SIG-M5 treated with dmso at 0.1 percent for 504 hours (cell line): ENCODE measurements at regions not wholly inside any gene's neighbourhood (a gene's known extent, or its start where the extent isn't known, plus 50 kb on each side); places are given as distances from the start of the nearest gene placed in this dataset.

Experiments
- DNase-seq: peaks from one replicate; lab custom pipeline; 2025; ENCODE audit not compliant: unreplicated experiment; lab: John Stamatoyannopoulos, UW

DNA sequence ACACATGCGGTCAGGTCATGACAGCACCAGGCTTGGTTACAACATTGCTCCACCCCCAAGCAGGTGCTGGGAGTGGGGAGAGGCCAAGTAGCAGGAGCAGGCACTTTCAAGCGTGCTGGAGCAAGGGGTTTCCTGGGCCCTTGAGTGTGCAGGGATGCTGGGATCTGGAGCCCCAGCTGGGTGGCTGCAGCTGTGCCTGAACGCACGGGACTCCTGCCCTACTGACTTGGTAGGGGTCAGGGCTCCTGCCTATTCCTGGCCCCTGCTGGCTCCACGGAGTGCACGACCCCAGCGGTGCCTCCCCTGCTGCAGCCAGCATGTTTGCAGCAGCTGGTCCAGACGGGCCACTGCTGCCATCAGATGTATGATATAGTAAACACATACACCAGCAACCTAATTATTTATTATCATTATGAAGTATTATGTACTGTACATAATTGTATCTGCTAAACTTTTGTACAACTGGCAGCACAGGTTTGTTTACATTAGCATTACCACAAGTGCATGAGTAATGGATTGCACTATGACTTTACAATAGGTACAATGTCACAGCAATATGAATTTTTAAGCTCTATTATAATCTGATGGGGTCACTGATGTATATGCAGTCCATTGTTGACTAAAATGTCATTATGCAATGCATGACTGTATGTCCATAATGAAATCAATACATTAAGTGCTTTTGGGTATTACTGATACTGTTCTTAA, 620.6 kb downstream of the RAPGEF2 start:
- no peak for DNase-seq

GRCh38 chr4:159725571-159725970, 622.7 kb downstream of the RAPGEF2 start:
- no peak for DNase-seq

DNA sequence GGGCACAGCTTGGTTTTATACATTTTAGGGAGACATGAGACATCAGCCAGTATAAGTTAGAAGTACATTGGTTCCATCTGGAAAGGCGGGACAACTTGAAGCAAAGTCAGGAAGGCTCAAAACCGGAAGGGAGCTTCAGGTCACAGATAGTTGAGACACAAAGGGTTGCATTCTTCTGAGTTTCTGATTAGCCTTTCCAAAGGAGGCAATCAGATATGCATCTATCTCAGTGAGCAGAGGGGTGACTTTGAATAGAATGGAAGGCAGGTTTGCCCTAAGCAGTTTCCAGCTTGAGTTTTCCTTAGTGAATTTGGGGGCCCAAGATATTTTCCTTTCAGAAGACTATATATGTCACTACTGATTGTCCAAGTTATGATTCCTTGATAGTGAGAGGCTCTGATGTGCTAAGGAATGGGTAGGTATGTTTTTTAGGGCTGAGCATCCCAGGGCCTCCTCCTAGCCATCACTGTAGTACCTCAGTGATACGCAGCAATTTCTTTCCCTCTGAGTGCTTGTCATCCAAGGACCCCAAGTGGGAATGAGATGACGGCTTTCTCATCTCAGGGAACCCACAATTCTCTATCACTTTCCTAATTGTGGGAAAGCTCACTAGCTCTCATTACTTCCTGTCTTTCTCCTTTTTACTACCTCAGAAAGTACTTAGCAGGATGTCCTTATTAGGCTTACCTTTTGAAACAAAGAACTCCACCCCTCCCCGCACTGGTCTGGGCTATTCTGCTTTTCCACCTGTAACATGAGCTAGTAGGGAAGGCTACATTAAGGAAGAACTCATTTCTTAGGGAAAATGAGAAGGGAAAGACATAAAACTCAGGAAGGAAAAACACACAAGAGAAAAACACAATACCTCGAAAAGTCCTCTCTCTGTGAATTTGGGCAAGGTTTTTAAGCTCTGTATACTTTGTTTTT, 632.7 kb downstream of the RAPGEF2 start:
- no peak for DNase-seq

GRCh38 chr4:159736411-159736810, 633.5 kb downstream of the RAPGEF2 start:
- DNase-seq, result no peak

GRCh38 chr4:159743971-159744370, 641.1 kb downstream of the RAPGEF2 start:
- no peak for DNase-seq

DNA sequence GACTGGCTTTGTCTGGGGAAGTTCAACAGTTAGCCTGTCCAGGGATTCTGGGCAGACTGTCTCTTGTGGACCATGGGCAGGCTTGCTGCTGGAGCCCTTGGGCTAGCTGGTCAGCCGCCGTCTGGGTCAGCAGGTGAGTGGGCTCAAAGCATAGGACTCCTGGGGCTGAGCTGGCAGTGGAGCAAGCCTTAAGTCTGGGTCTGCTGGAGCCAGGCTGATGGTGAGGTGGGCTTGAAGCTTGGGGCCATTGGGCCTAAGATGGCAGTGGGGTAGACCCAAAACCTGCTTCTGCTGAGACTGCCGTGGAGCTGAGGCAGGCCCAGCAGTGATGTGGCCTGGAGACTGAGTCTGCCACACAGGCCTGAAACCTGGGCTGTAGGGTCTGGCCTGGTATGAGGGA, 645.1 kb downstream of the RAPGEF2 start:
- DNase-seq, result no peak

- DNase-seq, result no peak
Measured at GRCh38 chr4:159748834-159749444, 646.1 kb downstream of the RAPGEF2 start.

- DNase-seq, result no peak
Measured at GRCh38 chr4:159757499-159757898, 654.6 kb downstream of the RAPGEF2 start.

GRCh38 chr4:159758061-159758460, 655.2 kb downstream of the RAPGEF2 start:
- DNase-seq, result no peak

- DNase-seq, result no peak
Measured at GRCh38 chr4:159762672-159763071, 659.8 kb downstream of the RAPGEF2 start.

- peak; percentile 53 for DNase-seq
Measured at GRCh38 chr4:159764343-159764952, 661.6 kb downstream of the RAPGEF2 start.

- no peak for DNase-seq
Measured at GRCh38 chr4:159765382-159765781, 662.5 kb downstream of the RAPGEF2 start.

GRCh38 chr4:159766241-159766640, 663.4 kb downstream of the RAPGEF2 start:
- DNase-seq, result no peak

GRCh38 chr4:159767406-159767805, 664.5 kb downstream of the RAPGEF2 start:
- DNase-seq, result no peak

DNA sequence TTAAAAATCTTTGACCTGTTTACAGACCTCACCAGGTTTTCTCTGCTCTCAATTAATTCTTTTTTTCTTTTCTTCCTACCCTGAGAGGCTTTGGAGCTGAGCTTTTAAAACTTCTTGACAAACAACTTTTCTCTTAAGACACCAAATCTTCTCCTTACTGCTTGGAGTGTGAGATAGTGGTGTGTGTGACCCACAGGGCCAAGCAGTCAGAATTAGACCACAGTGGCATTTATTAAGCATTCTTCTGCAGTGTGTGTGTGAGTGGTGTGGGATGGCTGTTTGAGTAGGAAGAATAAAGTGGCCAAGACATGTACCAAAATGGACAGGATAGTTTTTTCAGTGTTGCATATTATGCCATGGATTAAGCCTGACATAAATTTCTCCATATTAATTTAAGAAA, 665.1 kb downstream of the RAPGEF2 start:
- no peak for DNase-seq

DNA sequence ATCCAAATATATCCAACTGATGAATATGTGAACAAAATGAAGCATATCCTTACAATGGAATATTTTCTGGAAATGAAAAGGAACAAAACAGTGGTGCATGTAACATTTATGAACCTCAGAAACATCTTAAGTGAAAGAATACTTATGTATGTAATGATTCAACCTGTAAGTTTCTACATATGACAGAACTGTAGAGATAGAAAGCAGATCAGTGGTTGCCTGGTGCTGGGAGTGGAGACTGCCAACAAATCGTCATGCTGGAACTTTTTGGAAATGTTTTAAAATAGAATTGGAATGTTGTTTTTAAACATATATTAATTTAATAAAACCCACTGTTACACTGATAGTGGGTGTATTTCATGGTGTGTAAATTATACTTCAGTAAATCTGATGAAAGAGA, 667.5 kb downstream of the RAPGEF2 start:
- DNase-seq, result no peak

DNA sequence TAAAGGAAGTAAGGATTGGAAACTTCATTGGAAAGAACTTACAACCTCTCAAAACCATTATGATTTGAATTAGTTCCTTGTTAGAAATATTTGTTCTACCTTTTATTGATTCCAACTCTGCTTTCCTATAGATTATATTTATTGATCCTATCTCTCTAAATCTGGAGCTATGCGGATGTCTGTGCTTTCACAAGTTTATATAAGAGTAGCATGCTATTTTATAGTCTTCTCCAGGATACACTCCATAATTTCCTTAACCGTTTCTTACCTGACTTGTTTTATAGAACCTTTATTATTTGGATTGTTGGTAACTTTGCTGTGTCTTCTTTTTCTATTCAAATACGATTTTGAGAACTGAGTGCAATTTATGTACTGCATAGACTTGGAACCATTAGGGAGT, 668.1 kb downstream of the RAPGEF2 start:
- no peak for DNase-seq

DNA sequence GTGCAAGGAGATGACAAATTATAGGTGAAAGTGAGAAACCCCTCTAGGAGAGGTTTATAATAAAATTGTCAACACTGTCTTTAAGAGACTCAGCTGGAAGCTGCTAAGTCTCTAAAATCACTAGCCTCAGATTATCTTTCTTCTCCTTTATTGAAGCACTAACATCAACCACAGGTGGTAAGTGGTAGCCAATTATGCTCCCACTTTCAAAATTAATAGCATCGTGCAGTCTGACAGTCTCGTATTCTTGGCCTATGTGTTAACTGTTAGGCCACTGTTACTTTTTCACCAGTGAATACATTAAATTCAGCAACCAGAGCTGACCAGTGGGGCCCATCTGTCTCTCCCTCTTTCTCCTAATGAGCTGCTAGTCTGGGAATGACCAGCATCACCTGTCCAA, 674.1 kb downstream of the RAPGEF2 start:
- DNase-seq, result no peak

GRCh38 chr4:159777689-159778088, 674.8 kb downstream of the RAPGEF2 start:
- no peak for DNase-seq

DNA sequence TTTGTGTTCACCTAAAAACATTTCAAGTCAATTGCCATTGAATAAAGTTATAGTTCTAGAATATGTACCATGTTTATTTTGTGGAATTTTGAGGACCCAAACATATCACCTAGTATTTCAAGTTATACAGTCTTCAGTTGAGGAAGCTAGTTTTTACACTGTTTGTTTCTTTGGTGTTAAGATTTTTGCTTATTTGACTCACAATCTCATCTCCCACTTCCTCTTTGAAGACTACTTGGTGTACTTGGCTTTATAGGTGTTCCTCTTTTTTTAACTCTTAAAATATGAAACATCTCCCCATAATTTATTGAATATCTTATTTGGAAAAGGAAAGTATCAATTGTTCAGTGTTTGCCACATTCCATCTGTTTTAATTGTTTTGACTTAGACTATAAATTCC, 675.4 kb downstream of the RAPGEF2 start:
- DNase-seq, result peak; percentile 61

DNA sequence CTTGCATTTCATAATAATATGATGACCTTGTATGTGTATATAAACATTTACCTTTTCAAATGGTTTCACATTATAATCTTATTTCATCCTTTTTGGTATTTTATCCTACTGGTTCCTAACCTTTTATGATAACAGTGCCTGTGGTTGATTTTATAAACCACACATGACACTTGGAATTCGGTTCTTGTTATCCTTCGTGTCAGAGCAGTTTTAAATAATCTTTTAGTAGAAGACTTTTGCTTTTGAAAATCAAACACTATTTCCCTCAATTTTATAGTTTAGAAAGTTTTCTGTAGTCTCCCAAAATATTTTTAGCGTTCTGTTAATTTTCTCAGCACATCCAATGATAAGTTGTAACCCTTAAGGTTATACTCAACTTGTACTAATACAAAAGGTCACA, 676.8 kb downstream of the RAPGEF2 start:
- no peak for DNase-seq
